ENCODE measurements at regions not wholly inside any gene's neighbourhood (a gene's known extent, or its start where the extent isn't known, plus 50 kb on each side); places are given as distances from the start of the nearest gene placed in this dataset.

GRCh38 chr14:53683229-53683628 lies 273.4 kb downstream of the BMP4 start:
- intact Hi-C loops (cut with DNase I): no loop called here
- Histone ChIP-seq H3K4me3 (no peak overlapping the region), H3K27me3 (no peaks in the 10 kb centered on the region), H3K9me3 (no peaks in the 10 kb centered on the region), H3K36me3 (no peaks in the 10 kb centered on the region), H3K27ac (no peak overlapping the region), H3K4me1 (no peaks in the 10 kb centered on the region)
- TF ChIP-seq CTCF (IDR thresholded peaks at IDR 0.05): no peak
- DNase-seq (no peak), ATAC-seq (no peak)

- Histone ChIP-seq H3K4me1 (no peaks in the 10 kb centered on the region), H3K27me3 (no peaks in the 10 kb centered on the region), H3K27ac (no peak overlapping the region), H3K9me3 (peaks cover 0 to 12% of the 10 kb centered on the region in 2 donors), H3K36me3 (no peaks in the 10 kb centered on the region), H3K4me3 (no peak overlapping the region)
- DNase-seq (peak in 1 of 4 donors; percentile 27), ATAC-seq (no peak)
- intact Hi-C loops (cut with DNase I): no loop called here
- TF ChIP-seq CTCF (IDR thresholded peaks at IDR 0.05): no peak
These were observed 284.1 kb downstream of the BMP4 start for GRCh38 chr14:53672526-53672925.

GRCh38 chr14:53670701-53671100 lies 285.9 kb downstream of the BMP4 start:
- TF ChIP-seq CTCF (IDR thresholded peaks at IDR 0.05): no peak
- no peak for DNase-seq
- H3K36me3 ChIP-seq: no peaks in the 10 kb centered on the region
- ATAC-seq: peak; percentile 57
- H3K27me3 ChIP-seq: no peaks in the 10 kb centered on the region
- no peak overlapping the region for H3K4me3 ChIP-seq
- intact Hi-C loops (cut with DNase I): no loop called here
- H3K4me1 ChIP-seq: no peaks in the 10 kb centered on the region
- no peak overlapping the region for H3K27ac ChIP-seq
- peaks cover 0 to 4% of the 10 kb centered on the region in 2 donors for H3K9me3 ChIP-seq

GRCh38 chr14:53668897-53669296 lies 287.7 kb downstream of the BMP4 start:
- H3K4me3 ChIP-seq: no peak overlapping the region
- no peaks in the 10 kb centered on the region for H3K36me3 ChIP-seq
- H3K27ac ChIP-seq: no peak overlapping the region
- ATAC-seq (no peak), DNase-seq (no peak)
- intact Hi-C loops (cut with DNase I): no loop called here
- no peaks in the 10 kb centered on the region for H3K4me1 ChIP-seq
- TF ChIP-seq CTCF (IDR thresholded peaks at IDR 0.05): no peak
- no peaks in the 10 kb centered on the region for H3K27me3 ChIP-seq
- no peaks in the 10 kb centered on the region for H3K9me3 ChIP-seq

- H3K4me3 ChIP-seq: no peak overlapping the region
- intact Hi-C loops (cut with DNase I): no loop called here
- DNase-seq (peak in 1 of 4 donors; percentile 51), ATAC-seq (no peak)
- H3K4me1 ChIP-seq: no peaks in the 10 kb centered on the region
- no peaks in the 10 kb centered on the region for H3K9me3 ChIP-seq
- no peak overlapping the region for H3K27ac ChIP-seq
- H3K27me3 ChIP-seq: no peaks in the 10 kb centered on the region
- H3K36me3 ChIP-seq: no peaks in the 10 kb centered on the region
- no peak for TF ChIP-seq CTCF (IDR thresholded peaks at IDR 0.05)
These were observed 292.9 kb downstream of the BMP4 start for GRCh38 chr14:53663709-53664108.

All from left lung (tissue), 4 donors.